Activated T-helper 1 cell treated with anti-CD3 and anti-CD28 coated beads, Interleukin-12 subunit alpha, Interleukin-12 subunit beta, Interleukin-2, Interleukin-4 antibody, amounts not matched to agents 30 ng/mL and 10 ng/mL and 1 ng/mL, durations not matched to agents 14 hours and 24 hours and 36 hours (primary cell): ENCODE measurements at regions not wholly inside any gene's neighbourhood (a gene's known extent, or its start where the extent isn't known, plus 50 kb on each side); places are given as distances from the start of the nearest gene placed in this dataset.
"Not testable (repeated sequence)": the region's sequence is repeated elsewhere in the genome, so short reads cannot be mapped to it uniquely, and the experiment has no call there.

Experiments used
- DNase-seq: peaks from one replicate; pipeline ENCODE4 v3.0.0; 2021; ENCODE audit warnings: low spot score
- H3K27ac Mint-ChIP-seq: one replicate; pipeline ENCODE4 v1.8.0; 2021; ENCODE audit warnings: mild to moderate bottlenecking, mixed read lengths
- H3K27me3 Mint-ChIP-seq: one replicate; pipeline ENCODE4 v1.8.0; 2022; ENCODE audit warnings: mild to moderate bottlenecking, moderate library complexity, mixed read lengths; ENCODE audit not compliant: insufficient read depth
- H3K36me3 Mint-ChIP-seq: one replicate; pipeline ENCODE4 v1.8.0; 2021; ENCODE audit warnings: low read depth, mixed read lengths
- H3K4me1 Mint-ChIP-seq: one replicate; pipeline ENCODE4 v1.8.0; 2021; ENCODE audit warnings: low read depth, mixed read lengths
- H3K4me3 Mint-ChIP-seq: one replicate; pipeline ENCODE4 v1.8.0; 2021; ENCODE audit warnings: mild to moderate bottlenecking, moderate library complexity, mixed read lengths
- H3K9me3 Mint-ChIP-seq: one replicate; pipeline ENCODE4 v1.8.0; 2021; ENCODE audit warnings: mixed read lengths
- intact Hi-C: fragments of 100-400 bp; cut with micrococcal nuclease; formaldehyde crosslinking; loops from one replicate; pipeline ENCODE4 v1.15.1; 2024

GRCh38 chr12:74370608-74371216 is 166.9 kb upstream of the ATXN7L3B start:
- Mint-ChIP-seq H3K4me3 (no peak overlapping the region), H3K36me3 (no peaks in the 10 kb centered on the region), H3K27me3 (no peaks in the 10 kb centered on the region), H3K27ac (no peak overlapping the region), H3K9me3 (no peaks in the 10 kb centered on the region), H3K4me1 (no peaks in the 10 kb centered on the region)
- DNase-seq, result no peak
- intact Hi-C loops, result no loop called here

- no peak overlapping the region for H3K27ac Mint-ChIP-seq
- H3K36me3 Mint-ChIP-seq, result no peaks in the 10 kb centered on the region
- H3K4me1 Mint-ChIP-seq, result no peaks in the 10 kb centered on the region
- no peaks in the 10 kb centered on the region for H3K27me3 Mint-ChIP-seq
- H3K9me3 Mint-ChIP-seq, result no peaks in the 10 kb centered on the region
- intact Hi-C loops, result no loop called here
- H3K4me3 Mint-ChIP-seq, result no peak overlapping the region
- no peak for DNase-seq
Measured at GRCh38 chr12:74379114-74379513, 158.5 kb upstream of the ATXN7L3B start.

GRCh38 chr12:74381958-74382357 is 155.7 kb upstream of the ATXN7L3B start:
- intact Hi-C loops, result no loop called here
- Mint-ChIP-seq H3K9me3 (no peaks in the 10 kb centered on the region), H3K27me3 (no peaks in the 10 kb centered on the region)

DNA sequence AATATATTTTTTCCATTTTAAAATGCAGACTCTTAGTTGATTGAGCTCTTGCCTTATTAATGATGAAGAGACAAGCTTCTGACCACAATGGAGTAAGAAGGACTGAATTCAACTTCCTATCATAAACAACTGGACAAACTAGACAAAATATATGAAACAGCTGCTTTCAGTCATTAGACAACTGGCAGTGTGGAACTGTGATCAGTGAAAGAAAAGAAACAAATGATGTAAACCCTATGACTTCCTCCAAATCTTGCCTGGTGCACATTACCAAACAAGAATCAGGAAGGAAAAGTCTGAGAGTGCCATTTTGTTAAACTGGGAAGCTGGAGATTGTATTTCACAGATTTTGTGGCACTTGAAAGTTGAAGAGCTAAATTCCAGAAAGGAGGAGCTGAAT is 154.7 kb upstream of the ATXN7L3B start:
- H3K36me3 Mint-ChIP-seq, result no peaks in the 10 kb centered on the region
- no peaks in the 10 kb centered on the region for H3K9me3 Mint-ChIP-seq
- H3K4me3 Mint-ChIP-seq, result no peak overlapping the region
- intact Hi-C loops, result no loop called here
- H3K27ac Mint-ChIP-seq, result no peak overlapping the region
- H3K27me3 Mint-ChIP-seq, result no peaks in the 10 kb centered on the region
- H3K4me1 Mint-ChIP-seq, result no peaks in the 10 kb centered on the region
- DNase-seq, result no peak

More at GRCh38 chr12:74381958-74382357, 155.7 kb upstream of the ATXN7L3B start:
- no peaks in the 10 kb centered on the region for H3K4me1 Mint-ChIP-seq
- no peaks in the 10 kb centered on the region for H3K36me3 Mint-ChIP-seq
- no peak overlapping the region for H3K4me3 Mint-ChIP-seq
- no peak for DNase-seq
- no peak overlapping the region for H3K27ac Mint-ChIP-seq

DNA sequence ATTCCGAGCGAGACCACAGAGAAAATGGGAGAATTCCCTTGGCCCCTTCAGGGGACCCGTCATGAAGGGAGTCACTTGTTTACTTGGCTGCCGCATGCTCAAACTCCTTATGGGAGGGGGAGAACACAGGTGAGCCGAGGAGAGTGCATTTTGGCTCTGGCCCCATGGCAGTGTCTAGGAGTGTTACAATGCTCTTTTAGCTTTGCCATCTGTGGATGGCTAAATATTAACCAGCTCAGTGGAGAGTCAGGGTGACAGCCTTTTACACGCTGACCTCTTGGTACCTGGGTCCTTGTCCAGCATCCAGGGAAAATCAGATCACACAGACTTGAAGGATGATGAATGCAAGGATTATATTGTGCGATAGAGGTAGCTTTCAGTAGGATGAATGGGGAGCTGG is 146.4 kb upstream of the ATXN7L3B start:
- Mint-ChIP-seq H3K27ac (no peak overlapping the region), H3K9me3 (no peaks in the 10 kb centered on the region), H3K27me3 (peaks cover 2% of the 10 kb centered on the region), H3K4me3 (no peak overlapping the region), H3K4me1 (no peaks in the 10 kb centered on the region), H3K36me3 (no peaks in the 10 kb centered on the region)
- intact Hi-C loops, result no loop called here
- no peak for DNase-seq

DNA sequence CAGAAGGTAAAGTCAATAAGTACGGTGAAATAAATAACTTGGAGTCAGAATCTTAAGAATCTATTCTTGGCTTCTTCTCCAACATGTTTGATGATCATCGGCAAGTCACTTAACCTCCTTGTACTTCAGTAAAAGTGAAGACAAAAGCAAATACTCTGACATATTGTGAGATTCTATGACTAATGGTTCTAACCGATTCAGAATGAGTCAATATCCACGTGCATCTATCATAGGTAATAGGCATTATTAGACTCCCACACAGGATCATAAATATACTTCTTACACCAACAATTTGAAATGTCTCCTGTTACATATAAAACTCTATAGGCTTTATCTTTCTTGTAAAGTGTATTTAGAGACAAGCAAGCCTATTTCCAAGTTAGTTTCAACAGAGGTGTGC is 144.4 kb upstream of the ATXN7L3B start:
- Mint-ChIP-seq H3K36me3 (no peaks in the 10 kb centered on the region), H3K4me1 (no peaks in the 10 kb centered on the region), H3K27ac (no peak overlapping the region), H3K9me3 (no peaks in the 10 kb centered on the region), H3K27me3 (peaks cover 2% of the 10 kb centered on the region), H3K4me3 (no peak overlapping the region)
- intact Hi-C loops, result no loop called here
- DNase-seq, result no peak

GRCh38 chr12:74394647-74395046 is 143.0 kb upstream of the ATXN7L3B start:
- H3K27me3 Mint-ChIP-seq, result peaks cover 2% of the 10 kb centered on the region
- no peak for DNase-seq
- H3K36me3 Mint-ChIP-seq, result no peaks in the 10 kb centered on the region
- intact Hi-C loops, result no loop called here
- H3K4me1 Mint-ChIP-seq, result no peaks in the 10 kb centered on the region
- H3K27ac Mint-ChIP-seq, result no peak overlapping the region
- H3K9me3 Mint-ChIP-seq, result no peaks in the 10 kb centered on the region
- H3K4me3 Mint-ChIP-seq, result no peak overlapping the region

DNA sequence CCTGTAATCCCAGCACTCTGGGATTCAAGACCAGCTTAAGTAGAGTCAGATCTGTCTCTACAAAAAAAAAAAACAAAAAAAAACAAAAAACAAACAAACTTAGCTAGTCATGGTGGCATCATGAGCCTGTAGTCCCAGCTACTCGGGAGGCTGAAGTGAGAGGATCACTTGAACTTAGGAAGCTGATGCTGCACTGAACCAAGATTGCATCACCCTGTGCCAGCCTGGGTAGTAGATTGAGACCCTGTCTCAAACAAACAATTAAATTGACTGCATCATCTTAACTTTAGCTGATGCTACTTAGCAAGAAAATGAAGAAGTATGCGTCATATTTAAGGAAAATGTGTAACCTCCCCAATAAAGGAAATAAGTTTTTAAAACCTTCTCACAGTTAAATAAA is 136.6 kb upstream of the ATXN7L3B start:
- no peak overlapping the region for H3K4me3 Mint-ChIP-seq

GRCh38 chr12:74401966-74402365 is 135.7 kb upstream of the ATXN7L3B start:
- no peaks in the 10 kb centered on the region for H3K9me3 Mint-ChIP-seq
- no peaks in the 10 kb centered on the region for H3K4me1 Mint-ChIP-seq
- DNase-seq, result no peak
- no peak overlapping the region for H3K27ac Mint-ChIP-seq
- H3K36me3 Mint-ChIP-seq, result no peaks in the 10 kb centered on the region
- intact Hi-C loops, result no loop called here
- H3K27me3 Mint-ChIP-seq, result no peaks in the 10 kb centered on the region
- H3K4me3 Mint-ChIP-seq, result no peak overlapping the region

More for the DNA sequence above, 136.6 kb upstream of the ATXN7L3B start:
- intact Hi-C loops, result no loop called here
- no peak for DNase-seq
- no peaks in the 10 kb centered on the region for H3K9me3 Mint-ChIP-seq
- no peaks in the 10 kb centered on the region for H3K36me3 Mint-ChIP-seq
- H3K27me3 Mint-ChIP-seq, result no peaks in the 10 kb centered on the region
- no peaks in the 10 kb centered on the region for H3K4me1 Mint-ChIP-seq
- H3K27ac Mint-ChIP-seq, result no peak overlapping the region

DNA sequence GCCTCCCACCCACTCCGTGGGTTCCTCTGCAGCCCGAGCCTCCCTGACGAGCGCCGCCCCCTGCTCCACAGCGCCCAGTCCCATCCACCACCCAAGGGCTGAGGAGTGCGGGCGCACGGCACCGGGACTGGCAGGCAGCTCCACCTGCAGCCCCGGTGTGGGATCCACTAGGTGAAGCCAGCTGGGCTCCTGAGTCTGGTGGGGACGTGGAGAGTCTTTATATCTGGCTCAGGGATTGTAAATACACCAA is 134.5 kb upstream of the ATXN7L3B start:
- H3K4me3 Mint-ChIP-seq, H3K36me3 Mint-ChIP-seq, H3K27ac Mint-ChIP-seq, intact Hi-C loops, H3K9me3 Mint-ChIP-seq, DNase-seq, H3K4me1 Mint-ChIP-seq, H3K27me3 Mint-ChIP-seq: not testable (repeated sequence)

DNA sequence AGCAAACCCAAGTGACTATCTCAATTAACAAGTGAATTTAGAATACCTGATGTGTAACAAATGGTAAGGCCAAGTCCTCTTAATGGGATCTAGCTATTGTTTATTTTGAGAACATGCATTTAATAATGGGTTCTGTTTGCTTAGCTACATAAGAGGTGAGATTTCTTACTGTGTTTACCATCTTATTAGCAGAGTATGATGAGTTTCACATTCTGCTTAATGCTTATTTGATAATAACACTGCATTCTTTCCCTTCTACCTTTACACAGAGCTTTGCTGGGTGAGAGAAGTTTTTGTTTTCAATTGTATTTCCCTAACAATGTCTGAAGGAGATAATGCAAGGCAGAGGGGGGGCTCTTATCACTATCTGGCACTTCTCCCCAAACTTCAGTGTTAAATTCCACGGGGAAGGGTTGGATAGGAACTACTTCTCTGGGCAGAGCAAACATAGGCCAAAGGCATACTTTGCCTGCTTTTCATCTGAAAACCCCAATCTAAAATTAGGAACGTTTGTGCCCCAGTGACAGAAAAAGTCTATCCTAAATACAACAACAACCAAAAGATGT is 129.0 kb upstream of the ATXN7L3B start:
- intact Hi-C loops, result no loop called here
- H3K4me1 Mint-ChIP-seq, result no peaks in the 10 kb centered on the region
- no peaks in the 10 kb centered on the region for H3K9me3 Mint-ChIP-seq
- no peak overlapping the region for H3K4me3 Mint-ChIP-seq
- peaks cover 3% of the 10 kb centered on the region for H3K27me3 Mint-ChIP-seq
- no peak overlapping the region for H3K27ac Mint-ChIP-seq
- no peaks in the 10 kb centered on the region for H3K36me3 Mint-ChIP-seq
- no peak for DNase-seq

- H3K9me3 Mint-ChIP-seq, result no peaks in the 10 kb centered on the region
- no peaks in the 10 kb centered on the region for H3K4me1 Mint-ChIP-seq
- H3K27ac Mint-ChIP-seq, result no peak overlapping the region
- H3K4me3 Mint-ChIP-seq, result no peak overlapping the region
- DNase-seq, result no peak
- intact Hi-C loops, result loop anchor here (5.0 kb wide), 1 partner anchor 125 kb away; the partner anchor contains the start of gene ATXN7L3B
- no peaks in the 10 kb centered on the region for H3K36me3 Mint-ChIP-seq
- peaks cover 3% of the 10 kb centered on the region for H3K27me3 Mint-ChIP-seq
Measured at GRCh38 chr12:74412606-74413230, 124.9 kb upstream of the ATXN7L3B start.

GRCh38 chr12:74415633-74416032 is 122.0 kb upstream of the ATXN7L3B start:
- H3K36me3 Mint-ChIP-seq, result no peaks in the 10 kb centered on the region
- intact Hi-C loops, result no loop called here

GRCh38 chr12:74418573-74418972 is 119.1 kb upstream of the ATXN7L3B start:
- Mint-ChIP-seq H3K27me3 (no peaks in the 10 kb centered on the region), H3K9me3 (no peaks in the 10 kb centered on the region), H3K27ac (no peak overlapping the region), H3K4me3 (no peak overlapping the region), H3K4me1 (no peaks in the 10 kb centered on the region), H3K36me3 (no peaks in the 10 kb centered on the region)
- no peak for DNase-seq
- intact Hi-C loops, result loop anchor here (2.0 kb wide), 1 partner anchor 400 kb away; no protein-coding TSS in a partner anchor

More at GRCh38 chr12:74415633-74416032, 122.0 kb upstream of the ATXN7L3B start:
- Mint-ChIP-seq H3K27ac (no peak overlapping the region), H3K27me3 (peaks cover 3% of the 10 kb centered on the region), H3K9me3 (no peaks in the 10 kb centered on the region), H3K4me3 (no peak overlapping the region), H3K4me1 (no peaks in the 10 kb centered on the region)
- no peak for DNase-seq
